Trophoblast cell (in vitro differentiated cells and primary cell): ENCODE measurements at regions not wholly inside any gene's neighbourhood (a gene's known extent, or its start where the extent isn't known, plus 50 kb on each side); places are given as distances from the start of the nearest gene placed in this dataset.

Experiments used
- DNase-seq, 2 donors: peaks; one replicate each; pipeline ENCODE4 v3.0.0-alpha.2; 2016
- H2AFZ ChIP-seq: 2 replicates; pipeline ENCODE4 v1.6.1; 2013; ENCODE audit warnings: low read length, moderate library complexity, mild to moderate bottlenecking; ENCODE audit not compliant: insufficient read depth, poor library complexity
- H2AK5ac ChIP-seq: 2 replicates; pipeline ENCODE4 v1.6.1; 2013; ENCODE audit warnings: mild to moderate bottlenecking, low read length
- H2BK120ac ChIP-seq: 2 replicates; pipeline ENCODE4 v1.6.1; 2013; ENCODE audit warnings: low read length, mild to moderate bottlenecking, moderate library complexity; ENCODE audit not compliant: insufficient read depth, poor library complexity
- H2BK12ac ChIP-seq: 2 replicates; pipeline ENCODE4 v1.6.1; 2013; ENCODE audit warnings: mild to moderate bottlenecking, low read length, moderate library complexity
- H2BK5ac ChIP-seq: 2 replicates; pipeline ENCODE4 v1.6.1; 2013; ENCODE audit warnings: low read length, low read depth, moderate library complexity, mild to moderate bottlenecking; ENCODE audit not compliant: poor library complexity
- H3K14ac ChIP-seq: 2 replicates; pipeline ENCODE4 v1.6.1; 2013; ENCODE audit warnings: mild to moderate bottlenecking, low read length
- H3K18ac ChIP-seq: 2 replicates; pipeline ENCODE4 v1.6.1; 2013; ENCODE audit warnings: mild to moderate bottlenecking, low read length
- H3K23ac ChIP-seq: 2 replicates; pipeline ENCODE4 v1.6.1; 2013; ENCODE audit warnings: low read length
- H3K27ac ChIP-seq: 2 replicates; pipeline ENCODE4 v1.5.1; 2013; ENCODE audit warnings: low read depth, mild to moderate bottlenecking, inconsistent platforms, low read length, moderate library complexity
- H3K27me3 ChIP-seq: 2 replicates; pipeline ENCODE4 v1.6.1; 2013; ENCODE audit warnings: inconsistent platforms, mild to moderate bottlenecking, low read length, moderate library complexity; ENCODE audit not compliant: insufficient read depth
- H3K36me3 ChIP-seq, 2 experiments: 1 replicate in 1 of 2; 2 replicates in 1 of 2; pipeline ENCODE4 v1.6.1; 2013; ENCODE audit warnings: low read length in 2 of 2, mild to moderate bottlenecking in 2 of 2, moderate library complexity in 1 of 2; ENCODE audit not compliant: insufficient read depth in 2 of 2, control insufficient read depth in 1 of 2
- H3K4ac ChIP-seq: 2 replicates; pipeline ENCODE4 v1.6.1; 2013; ENCODE audit warnings: low read depth, mild to moderate bottlenecking, low read length, moderate library complexity
- H3K4me1 ChIP-seq, 2 experiments: 1 replicate in 1 of 2; 2 replicates in 1 of 2; pipeline ENCODE4 v1.6.1; 2013; ENCODE audit warnings: low read length in 2 of 2, mild to moderate bottlenecking in 2 of 2, moderate library complexity in 1 of 2; ENCODE audit not compliant: insufficient read depth in 2 of 2, control insufficient read depth in 1 of 2
- H3K4me2 ChIP-seq: 2 replicates; pipeline ENCODE4 v1.6.1; 2013; ENCODE audit warnings: inconsistent platforms, mild to moderate bottlenecking, low read length, moderate library complexity
- H3K4me3 ChIP-seq: 2 replicates; pipeline ENCODE4 v1.5.1; 2013; ENCODE audit warnings: mild to moderate bottlenecking, low read depth, low read length, inconsistent platforms
- H3K79me1 ChIP-seq: one replicate; pipeline ENCODE4 v1.6.1; 2013; ENCODE audit warnings: low read length
- H3K79me2 ChIP-seq: 2 replicates; pipeline ENCODE4 v1.6.1; 2013; ENCODE audit warnings: low read length, mild to moderate bottlenecking; ENCODE audit not compliant: control insufficient read depth, insufficient read depth, poor library complexity
- H3K9ac ChIP-seq: 2 replicates; pipeline ENCODE4 v1.6.1; 2013; ENCODE audit warnings: mild to moderate bottlenecking, low read length
- H3K9me3 ChIP-seq: 2 replicates; pipeline ENCODE4 v1.6.1; 2013; ENCODE audit warnings: low read depth, mild to moderate bottlenecking, control low read depth, inconsistent platforms, low read length; ENCODE audit not compliant: insufficient read depth
- H4K12ac ChIP-seq: 2 replicates; pipeline ENCODE4 v1.6.1; 2013; ENCODE audit warnings: low read depth, mild to moderate bottlenecking, low read length, moderate library complexity
- H4K8ac ChIP-seq: 2 replicates; pipeline ENCODE4 v1.6.1; 2013; ENCODE audit warnings: low read depth, mild to moderate bottlenecking, low read length, moderate library complexity
- H4K91ac ChIP-seq: one replicate; pipeline ENCODE4 v1.6.1; 2013; ENCODE audit warnings: low read depth, mild to moderate bottlenecking, low read length, moderate library complexity
- WGBS: extraction: QIAGEN DNeasy Blood & Tissue Kit; methylation state at CpG from one replicate; pipeline ENCODE4 v1.1.7; 2013; ENCODE audit warnings: missing lambda C conversion rate; ENCODE audit not compliant: insufficient read length, insufficient coverage; ENCODE audit errors: extremely low coverage; 5-methylcytosine and 5-hydroxymethylcytosine counted together

- Histone ChIP-seq H2BK120ac (no peak overlapping the region), H3K4me1 (no peaks in the 10 kb centered on the region), H3K4me2 (no peak overlapping the region), H2BK5ac (no peak overlapping the region), H3K79me1 (no peaks in the 10 kb centered on the region), H3K9ac (no peak overlapping the region), H3K14ac (no peak overlapping the region), H3K9me3 (peaks cover 2% of the 10 kb centered on the region), H3K23ac (no peak overlapping the region), H3K18ac (no peak overlapping the region), H3K4ac (no peak overlapping the region), H3K4me3 (no peak overlapping the region), H3K27ac (no peak overlapping the region), H3K79me2 (no peaks in the 10 kb centered on the region), H2AFZ (no peak overlapping the region), H4K8ac (no peak overlapping the region), H3K36me3 (no peaks in the 10 kb centered on the region), H2AK5ac (no peak overlapping the region), H4K12ac (no peak overlapping the region), H2BK12ac (no peak overlapping the region), H3K27me3 (no peaks in the 10 kb centered on the region), H4K91ac (no peak overlapping the region)
- DNase-seq, result no peak
- no CpG with 5 or more reads among the region's 26 CpGs for WGBS
These were observed 276.6 kb upstream of the MVB12B start for GRCh38 chr9:126049896-126050604.

DNA sequence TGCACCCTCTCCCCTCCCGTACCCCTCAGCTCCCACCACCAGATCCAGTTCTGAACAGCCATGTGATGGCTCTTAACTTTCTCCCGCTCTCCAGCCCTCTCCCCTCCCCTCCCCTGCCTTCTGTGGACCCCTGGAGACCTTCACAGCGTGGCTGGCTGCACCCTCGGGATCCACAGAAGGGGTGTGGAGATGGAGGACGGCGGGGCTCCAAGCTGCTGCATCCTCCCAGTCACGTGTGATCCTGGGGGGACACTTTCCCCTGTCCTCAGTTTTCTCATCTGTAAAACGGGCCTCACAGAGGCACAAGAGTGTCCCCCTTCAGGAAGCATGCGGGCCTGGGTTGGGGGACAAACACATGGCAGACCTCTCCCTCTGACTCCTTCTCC, 276.0 kb upstream of the MVB12B start:
- no peak overlapping the region for H3K9ac ChIP-seq

GRCh38 chr9:126051446-126052130, 275.0 kb upstream of the MVB12B start:
- Histone ChIP-seq H3K79me1 (no peaks in the 10 kb centered on the region), H2BK12ac (no peak overlapping the region), H4K91ac (no peak overlapping the region), H3K18ac (no peak overlapping the region), H3K9me3 (no peaks in the 10 kb centered on the region), H4K12ac (no peak overlapping the region), H3K9ac (no peak overlapping the region), H3K36me3 (no peaks in the 10 kb centered on the region), H3K14ac (no peak overlapping the region), H3K27ac (no peak overlapping the region), H3K27me3 (no peaks in the 10 kb centered on the region), H3K4me1 (no peaks in the 10 kb centered on the region), H2AFZ (no peak overlapping the region), H2BK120ac (no peak overlapping the region), H3K79me2 (no peaks in the 10 kb centered on the region), H2BK5ac (no peak overlapping the region), H2AK5ac (no peak overlapping the region), H3K4ac (no peak overlapping the region), H3K23ac (no peak overlapping the region), H4K8ac (no peak overlapping the region), H3K4me3 (no peak overlapping the region), H3K4me2 (no peak overlapping the region)
- no CpG with 5 or more reads among the region's 15 CpGs for WGBS
- DNase-seq, result no peak

More for the DNA sequence above, 276.0 kb upstream of the MVB12B start:
- no peak overlapping the region for H2AFZ ChIP-seq
- H3K4ac ChIP-seq, result no peak overlapping the region
- no peak overlapping the region for H4K8ac ChIP-seq
- no peaks in the 10 kb centered on the region for H3K27me3 ChIP-seq
- H3K4me1 ChIP-seq, result no peaks in the 10 kb centered on the region
- H4K91ac ChIP-seq, result no peak overlapping the region
- no CpG with 5 or more reads among the region's 9 CpGs for WGBS
- H3K36me3 ChIP-seq, result no peaks in the 10 kb centered on the region
- H3K14ac ChIP-seq, result no peak overlapping the region
- no peak overlapping the region for H3K23ac ChIP-seq
- no peak overlapping the region for H3K27ac ChIP-seq
- no peak for DNase-seq
- no peak overlapping the region for H3K4me3 ChIP-seq
- peaks cover 2% of the 10 kb centered on the region for H3K9me3 ChIP-seq
- H2BK5ac ChIP-seq, result no peak overlapping the region
- H3K79me1 ChIP-seq, result no peaks in the 10 kb centered on the region
- H2BK12ac ChIP-seq, result no peak overlapping the region
- H2BK120ac ChIP-seq, result no peak overlapping the region
- no peaks in the 10 kb centered on the region for H3K79me2 ChIP-seq
- no peak overlapping the region for H3K4me2 ChIP-seq
- H2AK5ac ChIP-seq, result no peak overlapping the region
- no peak overlapping the region for H3K18ac ChIP-seq
- H4K12ac ChIP-seq, result no peak overlapping the region

- no CpG with 5 or more reads among the region's 6 CpGs for WGBS
These were observed 273.8 kb upstream of the MVB12B start for GRCh38 chr9:126052791-126053190.

More at GRCh38 chr9:126052791-126053190, 273.8 kb upstream of the MVB12B start:
- no peak overlapping the region for H3K4ac ChIP-seq
- H4K91ac ChIP-seq, result no peak overlapping the region
- no peaks in the 10 kb centered on the region for H3K27me3 ChIP-seq
- no peak for DNase-seq
- H3K23ac ChIP-seq, result no peak overlapping the region
- no peaks in the 10 kb centered on the region for H3K4me1 ChIP-seq
- H2BK12ac ChIP-seq, result no peak overlapping the region
- H2AFZ ChIP-seq, result no peak overlapping the region
- no peak overlapping the region for H4K12ac ChIP-seq
- H2AK5ac ChIP-seq, result no peak overlapping the region
- no peak overlapping the region for H3K9ac ChIP-seq
- H3K18ac ChIP-seq, result no peak overlapping the region
- no peaks in the 10 kb centered on the region for H3K79me1 ChIP-seq
- H3K4me3 ChIP-seq, result no peak overlapping the region
- H2BK5ac ChIP-seq, result no peak overlapping the region
- H3K9me3 ChIP-seq, result no peaks in the 10 kb centered on the region
- no peak overlapping the region for H3K4me2 ChIP-seq
- no peaks in the 10 kb centered on the region for H3K36me3 ChIP-seq
- no peak overlapping the region for H4K8ac ChIP-seq
- no peak overlapping the region for H3K14ac ChIP-seq
- H3K79me2 ChIP-seq, result no peaks in the 10 kb centered on the region
- H2BK120ac ChIP-seq, result no peak overlapping the region
- no peak overlapping the region for H3K27ac ChIP-seq
